ENCODE measurements at regions not wholly inside any gene's neighbourhood (a gene's known extent, or its start where the extent isn't known, plus 50 kb on each side); places are given as distances from the start of the nearest gene placed in this dataset.

DNA sequence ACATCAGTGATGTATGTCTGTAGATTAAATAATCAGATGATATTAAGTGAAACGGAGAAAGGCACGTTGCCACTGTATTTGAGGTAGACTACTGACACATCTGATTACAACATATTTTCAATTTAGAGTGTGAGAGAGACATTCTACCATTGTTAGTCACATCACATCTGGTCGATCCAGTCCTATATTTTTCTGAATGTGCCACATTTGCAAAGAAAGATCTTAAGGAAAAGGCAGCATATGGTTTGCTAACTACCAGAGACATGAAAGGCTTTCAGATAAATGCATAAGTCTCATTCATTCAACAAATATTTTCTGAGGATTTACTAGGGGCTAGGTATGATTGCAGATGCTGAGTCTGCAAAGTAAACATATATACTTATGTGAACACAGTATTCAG, 114.3 kb upstream of the RUNX1 start:
- TF ChIP-seq EZH2 (IDR thresholded peaks at IDR 0.05; ENCODE audit: insufficient read depth, poor library complexity, severe bottlenecking) (no peak), EZH2phosphoT487 (IDR thresholded peaks at IDR 0.05; ENCODE audit: insufficient read depth, low read depth) (no peak)
